Posterior cingulate gyrus (tissue), 11 donors: ENCODE measurements at regions not wholly inside any gene's neighbourhood (a gene's known extent, or its start where the extent isn't known, plus 50 kb on each side); places are given as distances from the start of the nearest gene placed in this dataset.
"Not testable (repeated sequence)": the region's sequence is repeated elsewhere in the genome, so short reads cannot be mapped to it uniquely, and the experiment has no call there.

Source experiments
- DNase-seq, 10 donors: peaks; one replicate each; pipeline versions ENCODE4 v3.0.0 to v3.0.0-alpha.2; 2020 to 2021; ENCODE audit warnings: mixed read lengths in 3 of 10
- intact Hi-C: fragments of 100-400 bp; cut with DNase I; formaldehyde crosslinking; loops from one replicate; pipeline ENCODE4 v1.15.1; 2023

DNA sequence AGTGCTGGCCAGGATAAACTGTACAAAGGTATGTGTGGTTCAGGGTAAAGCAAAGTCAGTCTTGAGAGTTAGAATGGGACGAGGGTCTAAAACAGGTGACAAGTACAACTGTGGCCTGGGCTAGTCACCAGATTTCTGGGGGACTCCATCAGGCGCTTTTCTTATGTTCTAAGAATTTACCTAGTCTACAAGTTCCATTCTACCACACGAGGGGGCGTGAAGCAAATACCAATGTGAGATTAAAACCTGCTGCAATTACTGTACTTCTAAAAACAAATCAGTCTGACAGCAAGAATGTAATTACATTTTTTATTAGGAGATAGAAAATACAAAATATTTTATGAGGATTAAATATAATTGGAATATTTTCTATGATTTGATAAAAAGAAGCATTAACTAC is 146.5 kb downstream of the ALOX5 start:
- intact Hi-C loops = no loop called here

GRCh38 chr10:45518741-45519140 is 144.7 kb downstream of the ALOX5 start:
- intact Hi-C loops = loop anchor here (5.0 kb wide), 2 partner anchors 51 to 74 kb away; no protein-coding TSS in a partner anchor
- DNase-seq = no peak

More for the DNA sequence above, 146.5 kb downstream of the ALOX5 start:
- DNase-seq = no peak

DNA sequence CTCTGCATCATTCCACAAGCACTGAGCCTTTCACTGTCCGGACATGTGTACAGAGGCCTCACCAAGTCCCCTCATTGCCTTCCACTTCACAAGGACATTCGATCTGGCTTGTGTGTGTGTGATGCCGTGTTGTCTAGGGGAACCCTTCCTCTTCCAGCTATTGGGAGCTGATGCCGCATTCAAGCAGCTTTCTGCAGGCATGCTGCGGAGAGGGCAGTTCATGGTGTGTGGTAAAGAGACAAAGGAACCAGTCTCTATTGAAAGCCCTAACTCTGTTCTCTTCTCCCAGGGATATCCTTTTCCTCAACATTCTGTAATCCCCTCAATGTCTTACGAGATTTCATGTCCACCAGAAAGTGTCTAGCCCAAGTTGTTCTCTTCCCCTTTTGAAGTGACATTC is 141.6 kb downstream of the ALOX5 start:
- intact Hi-C loops = loop anchor here (5.0 kb wide), 2 partner anchors 48 to 77 kb away; no protein-coding TSS in a partner anchor

GRCh38 chr10:45514291-45515270 is 140.6 kb downstream of the ALOX5 start:
- intact Hi-C loops = loop anchor here (5.0 kb wide), 2 partner anchors 47 to 78 kb away; no protein-coding TSS in a partner anchor
- DNase-seq = peak; percentile 42 to 96 (median 62)

More for the DNA sequence above, 141.6 kb downstream of the ALOX5 start:
- no peak for DNase-seq

DNA sequence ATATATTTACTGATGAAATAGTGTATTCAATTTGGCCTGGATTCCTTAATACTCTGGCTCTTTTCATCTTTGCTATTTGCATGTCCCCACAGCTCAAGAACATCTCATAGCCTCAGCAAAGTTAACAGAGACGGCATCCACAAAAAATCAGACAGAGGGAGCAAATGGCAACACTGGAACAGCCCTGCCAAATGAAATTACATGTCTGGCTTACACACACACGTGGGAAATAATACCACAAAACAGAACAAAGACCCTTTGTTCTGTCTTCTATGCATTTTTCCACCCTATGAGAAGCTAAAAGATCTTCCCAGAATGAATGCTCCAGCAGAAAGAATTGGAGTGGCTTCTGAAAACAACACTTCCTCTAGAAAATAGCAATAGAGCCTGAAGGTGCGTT is 139.5 kb downstream of the ALOX5 start:
- DNase-seq = no peak
- intact Hi-C loops = no loop called here

GRCh38 chr10:45511926-45512325 is 137.9 kb downstream of the ALOX5 start:
- DNase-seq, intact Hi-C loops: not testable (repeated sequence)

DNA sequence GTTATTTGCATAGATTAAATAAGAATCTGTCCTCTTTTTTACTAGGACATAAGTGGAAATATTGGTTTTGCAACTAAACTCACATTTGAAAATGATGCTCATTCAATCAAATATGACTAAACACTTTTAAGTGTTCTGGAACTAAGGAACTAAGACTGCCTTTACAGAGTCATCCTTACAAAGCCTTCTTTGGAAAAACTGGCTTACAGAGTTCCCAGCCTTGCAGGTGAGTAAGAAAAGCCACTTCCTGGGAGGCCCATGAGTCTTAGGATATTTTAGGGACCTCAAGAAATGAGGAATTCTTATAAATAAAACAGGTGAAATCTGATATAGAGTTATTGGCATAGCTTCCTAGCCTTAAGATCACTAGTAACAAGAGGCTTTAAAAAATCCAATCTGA is 135.5 kb downstream of the ALOX5 start:
- no peak for DNase-seq
- intact Hi-C loops = no loop called here

- DNase-seq = no peak
- intact Hi-C loops = no loop called here
Observed at GRCh38 chr10:45505311-45505710, 131.3 kb downstream of the ALOX5 start.

- intact Hi-C loops = no loop called here
- no peak for DNase-seq
Observed at GRCh38 chr10:45502458-45502857, 128.4 kb downstream of the ALOX5 start.

DNA sequence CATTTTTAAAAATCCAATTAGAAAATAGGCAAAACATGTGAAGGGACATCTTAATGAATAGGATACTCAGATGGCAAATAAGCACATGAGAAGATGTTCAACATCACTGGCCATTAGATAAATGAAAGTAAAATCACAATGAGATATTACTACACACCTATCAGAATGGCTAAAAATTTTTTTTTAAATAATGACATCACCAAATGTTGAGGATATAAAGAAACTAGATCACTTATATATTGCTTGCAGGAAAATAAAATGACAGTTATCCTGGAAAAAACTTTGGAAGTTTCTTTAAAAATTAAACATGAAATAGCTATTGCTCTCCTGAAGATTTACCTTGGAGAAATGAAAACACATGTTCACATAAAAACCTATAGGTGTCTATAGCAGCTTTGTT is 127.8 kb downstream of the ALOX5 start:
- no peak for DNase-seq
- intact Hi-C loops = no loop called here

- intact Hi-C loops = no loop called here
- DNase-seq = no peak
Observed at GRCh38 chr10:45500798-45501197, 126.8 kb downstream of the ALOX5 start.

DNA sequence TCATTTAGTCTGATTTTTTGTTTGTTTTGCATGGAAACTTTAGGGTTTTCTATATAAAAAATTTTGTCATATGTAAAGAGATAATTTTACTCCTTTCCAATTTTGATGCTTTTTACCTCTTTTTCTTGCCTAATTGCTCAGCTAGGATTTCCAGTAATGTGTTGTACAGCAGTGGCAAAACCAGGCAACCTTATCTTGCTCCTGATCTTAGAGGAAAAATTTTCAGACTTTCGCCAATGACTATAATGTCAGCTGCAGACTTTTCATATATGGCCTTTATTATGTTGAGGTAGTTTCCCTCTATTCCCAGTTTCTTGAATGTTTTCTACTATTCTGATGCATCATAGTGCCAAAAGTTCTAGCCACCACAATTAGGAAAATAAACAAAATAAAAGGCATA is 126.3 kb downstream of the ALOX5 start:
- intact Hi-C loops = no loop called here
- DNase-seq = no peak

GRCh38 chr10:45495438-45496152 is 121.6 kb downstream of the ALOX5 start:
- no peak for DNase-seq
- intact Hi-C loops = no loop called here
